HepG2 (cell line): ENCODE measurements at regions not wholly inside any gene's neighbourhood (a gene's known extent, or its start where the extent isn't known, plus 50 kb on each side); places are given as distances from the start of the nearest gene placed in this dataset.

Experiments
- ATAC-seq: fragments of 200-7000 bp; cut with Tn5 transposase; 3 replicates; pipeline ENCODE4 v1.9.1; 2020; ENCODE audit warnings: mild to moderate bottlenecking, moderate library complexity
- BruUV-seq: library from RNA; stranded (reverse); fragments of 400-500 nt; replicated peaks from 2 replicates; lab custom pipeline; 2021; lab: Mats Ljungman, UMichigan
- CTCF ChIA-PET: fragments of 300-600 bp; formaldehyde crosslinking; extraction: SDS; loops from one replicate; lab custom pipeline; 2021; ENCODE audit warnings: low total read pairs, inconsistent platforms, low intra/inter-chr PET ratio; lab: Yijun Ruan, JAX
- POLR2A ChIA-PET: fragments of 350-600 bp; sonication (Branson Sonifier 250); formaldehyde crosslinking; loops from one replicate; lab custom pipeline; 2020; ENCODE audit warnings: antibody characterized with exemption, inconsistent platforms; lab: Yijun Ruan, JAX
- DNase-seq: peaks from one replicate; pipeline ENCODE4 v3.0.0-alpha.2; 2015; ENCODE audit warnings: low spot score
- FAIRE-seq: peaks from 3 replicates; lab custom pipeline; 2011; peaks lifted over from hg19 to GRCh38; lab: Jason Lieb, UNC
- H2AFZ ChIP-seq: one replicate; pipeline ENCODE4 v1.6.1; 2011; ENCODE audit warnings: low read length, inconsistent platforms
- H3K27ac ChIP-seq: fragments of 300-600 bp; 3 replicates; pipeline ENCODE4 v1.8.0; 2011; ENCODE audit warnings: mixed run types, mild to moderate bottlenecking, mixed read lengths, low read length, inconsistent platforms; ENCODE audit not compliant: insufficient read depth; ENCODE audit errors: extremely low read length
- H3K27me3 ChIP-seq, 2 experiments: fragments of 200-600 bp in 1 of 2; 2 replicates in 1 of 2; 3 replicates in 1 of 2; pipeline versions ENCODE4 v1.6.0 to v1.8.0; 2011; ENCODE audit warnings: low read length in 2 of 2, mild to moderate bottlenecking in 2 of 2, moderate library complexity in 2 of 2, inconsistent platforms in 1 of 2; ENCODE audit not compliant: insufficient read depth in 2 of 2, control insufficient read depth in 1 of 2
- H3K36me3 ChIP-seq, 2 experiments: fragments of 200-600 bp in 1 of 2; replicated peaks in 1 of 2; 2 replicates in 1 of 2; 3 replicates in 1 of 2; pipeline versions ENCODE4 v1.5.1 to v1.8.0; 2011; ENCODE audit warnings: low read length in 2 of 2, inconsistent platforms in 1 of 2; ENCODE audit not compliant: insufficient read depth in 2 of 2, control insufficient read depth in 1 of 2
- H3K4me1 ChIP-seq: 2 replicates; pipeline ENCODE4 v1.5.1; 2012; ENCODE audit warnings: low read length, inconsistent platforms; ENCODE audit not compliant: insufficient read depth
- H3K4me2 ChIP-seq: 2 replicates; pipeline ENCODE4 v1.6.0; 2011; ENCODE audit warnings: low read depth, low read length, inconsistent platforms
- H3K4me3 ChIP-seq, 3 experiments: fragments of 200-600 bp in 1 of 3; sonication (generic), shearing (Covaris generic) in 1 of 3; replicated peaks in 1 of 3; 2 replicates each; pipeline ENCODE4 v1.5.1; 2011 to 2016; ENCODE audit warnings: low read length in 3 of 3, inconsistent platforms in 2 of 3, low read depth in 2 of 3, mild to moderate bottlenecking in 2 of 3, control low read depth in 1 of 3, mixed read lengths in 1 of 3; ENCODE audit not compliant: insufficient read depth in 1 of 3
- H3K79me2 ChIP-seq: one replicate; pipeline ENCODE4 v1.6.1; 2011; ENCODE audit warnings: low read length, inconsistent platforms; ENCODE audit not compliant: insufficient read depth
- H3K9ac ChIP-seq: 2 replicates; pipeline ENCODE4 v1.6.0; 2011; ENCODE audit warnings: mild to moderate bottlenecking, low read depth, low read length, inconsistent platforms; ENCODE audit not compliant: insufficient read depth
- H3K9me3 ChIP-seq: 2 replicates; pipeline ENCODE4 v1.5.1; 2012; ENCODE audit warnings: mild to moderate bottlenecking, low read length
- H4K20me1 ChIP-seq: 2 replicates; pipeline ENCODE4 v1.6.0; 2011; ENCODE audit warnings: inconsistent platforms, mild to moderate bottlenecking, low read length, moderate library complexity; ENCODE audit not compliant: insufficient read depth
- BCL6 ChIP-seq: IDR thresholded peaks from 2 replicates; pipeline ENCODE4 v1.6.1; 2016; ENCODE audit warnings: missing genetic modification reagents, missing compliant biosample characterization
- FLYWCH1 ChIP-seq: sonication (generic); formaldehyde crosslinking; IDR thresholded peaks from 2 replicates; pipeline ENCODE4 v1.8.1; 2023; ENCODE audit warnings: mild to moderate bottlenecking, missing genetic modification reagents
- IRF1 ChIP-seq: sonication (generic); formaldehyde crosslinking; IDR thresholded peaks from 2 replicates; pipeline ENCODE4 v1.4.0; 2020; ENCODE audit warnings: low read depth, mild to moderate bottlenecking, missing genetic modification reagents
- KAT8 ChIP-seq: IDR thresholded peaks from 2 replicates; pipeline ENCODE4 v1.6.1; 2016; ENCODE audit warnings: missing genetic modification reagents, missing compliant biosample characterization
- TAF1 ChIP-seq: sonication (generic); formaldehyde crosslinking; IDR thresholded peaks from 2 replicates; pipeline ENCODE4 v1.4.0; 2020; ENCODE audit warnings: missing genetic modification reagents
- TMF1 ChIP-seq: sonication (generic); formaldehyde crosslinking; IDR thresholded peaks from 2 replicates; pipeline ENCODE4 v1.8.1; 2022; ENCODE audit warnings: low read depth, missing genetic modification reagents
- U2AF2 ChIP-seq: fragments of 200-400 bp; formaldehyde crosslinking; IDR thresholded peaks from 2 replicates; pipeline ENCODE4 v1.6.1; 2017; ENCODE audit warnings: low read depth, mild to moderate bottlenecking, low read length
- XBP1 ChIP-seq: sonication (generic); formaldehyde crosslinking; IDR thresholded peaks from 2 replicates; pipeline ENCODE4 v1.5.0; 2020; ENCODE audit warnings: missing genetic modification reagents
- ZBTB21 ChIP-seq: sonication (generic); formaldehyde crosslinking; IDR thresholded peaks from 2 replicates; pipeline ENCODE4 v1.4.0; 2020; ENCODE audit warnings: missing genetic modification reagents
- ZNF383 ChIP-seq: sonication (generic); formaldehyde crosslinking; IDR thresholded peaks from 2 replicates; pipeline ENCODE4 v1.4.0; 2020; ENCODE audit warnings: missing genetic modification reagents, mild to moderate bottlenecking, borderline replicate concordance
- ZNF549 ChIP-seq: sonication (generic); formaldehyde crosslinking; IDR thresholded peaks from 2 replicates; pipeline ENCODE4 v1.5.0; 2020; ENCODE audit warnings: missing genetic modification reagents
- WGBS: methylation state at CpG from one replicate; pipeline ENCODE4 v1.1.6; 2017; ENCODE audit warnings: low lambda C conversion rate; 5-methylcytosine and 5-hydroxymethylcytosine counted together
- in situ Hi-C: cut with HindIII; loops from 2 replicates; pipeline ENCODE4 v1.10.0; 2017; ENCODE audit warnings: low pct_unique_long_range_greater_than_20kb; ENCODE audit not compliant: extremely low pct_ligation_motif_present
- intact Hi-C: fragments of 100-400 bp; cut with micrococcal nuclease; formaldehyde crosslinking; loops from one replicate; pipeline ENCODE4 v1.10.0; 2022; ENCODE audit not compliant: unreplicated experiment
- TF ChIP-seq, protein P1 (sequence below): sonication (generic); formaldehyde crosslinking; IDR thresholded peaks from 2 replicates; pipeline ENCODE4 v1.8.0; 2022; ENCODE audit warnings: mild to moderate bottlenecking, missing genetic modification reagents, moderate library complexity
- TF ChIP-seq, protein P2 (sequence below): sonication (generic); formaldehyde crosslinking; IDR thresholded peaks from 2 replicates; pipeline ENCODE4 v1.5.0; 2020; ENCODE audit warnings: mild to moderate bottlenecking, missing genetic modification reagents, borderline replicate concordance
- TF ChIP-seq, protein P3 (sequence below), 2 experiments: sonication (generic) in 1 of 2; formaldehyde crosslinking in 1 of 2; IDR thresholded peaks; 2 replicates each; pipeline versions ENCODE4 v1.4.0 to v1.6.1; 2016 to 2020; ENCODE audit warnings: borderline replicate concordance in 1 of 2, low read depth in 1 of 2, mild to moderate bottlenecking in 1 of 2, missing genetic modification reagents in 1 of 2

- Histone ChIP-seq H3K4me3 (no peak overlapping the region), H3K36me3 (no peaks in the 10 kb centered on the region), H3K27me3 (no peaks in the 10 kb centered on the region)
- no peak for FAIRE-seq
- TF ChIP-seq, protein P1, sequence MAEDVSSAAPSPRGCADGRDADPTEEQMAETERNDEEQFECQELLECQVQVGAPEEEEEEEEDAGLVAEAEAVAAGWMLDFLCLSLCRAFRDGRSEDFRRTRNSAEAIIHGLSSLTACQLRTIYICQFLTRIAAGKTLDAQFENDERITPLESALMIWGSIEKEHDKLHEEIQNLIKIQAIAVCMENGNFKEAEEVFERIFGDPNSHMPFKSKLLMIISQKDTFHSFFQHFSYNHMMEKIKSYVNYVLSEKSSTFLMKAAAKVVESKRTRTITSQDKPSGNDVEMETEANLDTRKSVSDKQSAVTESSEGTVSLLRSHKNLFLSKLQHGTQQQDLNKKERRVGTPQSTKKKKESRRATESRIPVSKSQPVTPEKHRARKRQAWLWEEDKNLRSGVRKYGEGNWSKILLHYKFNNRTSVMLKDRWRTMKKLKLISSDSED, result no peak
- no peak for TF ChIP-seq TAF1 (CRISPR knock-in tag)
- TF ChIP-seq BCL6 (CRISPR knock-in tag), result no peak
- no peak for TF ChIP-seq KAT8 (CRISPR knock-in tag)
- TF ChIP-seq, protein P2, sequence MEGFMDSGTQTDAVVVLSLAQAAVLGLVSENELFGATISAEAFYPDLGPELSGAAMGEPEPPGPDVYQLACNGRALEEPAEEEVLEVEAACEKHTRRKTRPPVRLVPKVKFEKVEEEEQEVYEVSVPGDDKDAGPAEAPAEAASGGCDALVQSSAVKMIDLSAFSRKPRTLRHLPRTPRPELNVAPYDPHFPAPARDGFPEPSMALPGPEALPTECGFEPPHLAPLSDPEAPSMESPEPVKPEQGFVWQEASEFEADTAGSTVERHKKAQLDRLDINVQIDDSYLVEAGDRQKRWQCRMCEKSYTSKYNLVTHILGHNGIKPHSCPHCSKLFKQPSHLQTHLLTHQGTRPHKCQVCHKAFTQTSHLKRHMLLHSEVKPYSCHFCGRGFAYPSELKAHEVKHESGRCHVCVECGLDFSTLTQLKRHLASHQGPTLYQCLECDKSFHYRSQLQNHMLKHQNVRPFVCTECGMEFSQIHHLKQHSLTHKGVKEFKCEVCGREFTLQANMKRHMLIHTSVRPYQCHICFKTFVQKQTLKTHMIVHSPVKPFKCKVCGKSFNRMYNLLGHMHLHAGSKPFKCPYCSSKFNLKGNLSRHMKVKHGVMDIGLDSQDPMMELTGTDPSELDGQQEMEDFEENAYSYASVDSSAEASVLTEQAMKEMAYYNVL (CRISPR knock-in tag), result no peak
- TF ChIP-seq TMF1 (CRISPR knock-in tag), result no peak
- TF ChIP-seq FLYWCH1, result no peak
- TF ChIP-seq ZBTB21 (CRISPR knock-in tag), result no peak
- no peak for TF ChIP-seq U2AF2
- no peak for TF ChIP-seq XBP1 (CRISPR knock-in tag)
- TF ChIP-seq, protein P3, sequence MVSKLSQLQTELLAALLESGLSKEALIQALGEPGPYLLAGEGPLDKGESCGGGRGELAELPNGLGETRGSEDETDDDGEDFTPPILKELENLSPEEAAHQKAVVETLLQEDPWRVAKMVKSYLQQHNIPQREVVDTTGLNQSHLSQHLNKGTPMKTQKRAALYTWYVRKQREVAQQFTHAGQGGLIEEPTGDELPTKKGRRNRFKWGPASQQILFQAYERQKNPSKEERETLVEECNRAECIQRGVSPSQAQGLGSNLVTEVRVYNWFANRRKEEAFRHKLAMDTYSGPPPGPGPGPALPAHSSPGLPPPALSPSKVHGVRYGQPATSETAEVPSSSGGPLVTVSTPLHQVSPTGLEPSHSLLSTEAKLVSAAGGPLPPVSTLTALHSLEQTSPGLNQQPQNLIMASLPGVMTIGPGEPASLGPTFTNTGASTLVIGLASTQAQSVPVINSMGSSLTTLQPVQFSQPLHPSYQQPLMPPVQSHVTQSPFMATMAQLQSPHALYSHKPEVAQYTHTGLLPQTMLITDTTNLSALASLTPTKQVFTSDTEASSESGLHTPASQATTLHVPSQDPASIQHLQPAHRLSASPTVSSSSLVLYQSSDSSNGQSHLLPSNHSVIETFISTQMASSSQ (IDR thresholded peaks at IDR 0.05; ENCODE audit: low read depth), result no peak
- TF ChIP-seq, protein P3 (CRISPR knock-in tag; IDR thresholded peaks at IDR 0.05; ENCODE audit: borderline replicate concordance), result no peak
- no peak for TF ChIP-seq ZNF549 (CRISPR knock-in tag)
- TF ChIP-seq IRF1 (CRISPR knock-in tag), result no peak
- TF ChIP-seq ZNF383 (CRISPR knock-in tag), result no peak
- TF ChIP-seq, all 625 proteins: peak for 0
- no peak for DNase-seq
- intact Hi-C loops (no loop called here), in situ Hi-C loops (no loop called here)
- no TSS peak for BruUV-seq
- no peak for ATAC-seq
- ChIA-PET POLR2A (no interaction called here), CTCF (no interaction called here)
- Histone ChIP-seq H3K9ac (no peak overlapping the region), H3K27ac (no peak overlapping the region), H2AFZ (no peak overlapping the region), H3K4me1 (no peaks in the 10 kb centered on the region), H3K79me2 (no peaks in the 10 kb centered on the region), H4K20me1 (no peaks in the 10 kb centered on the region), H3K4me2 (no peak overlapping the region), H3K9me3 (no peaks in the 10 kb centered on the region; the same call in 1 of the 2 replicates)
- 13% methylated on average over 4 of the region's 4 CpGs for WGBS
Observed at GRCh38 chr21:28492127-28492526, 500.6 kb downstream of the LTN1 start.
